Stimulated activated CD8-positive, alpha-beta memory T cell treated with anti-CD3 and anti-CD28 coated beads, Interleukin-2, amount 100 ng/mL, for 48 hours (primary cell): ENCODE measurements at regions not wholly inside any gene's neighbourhood (a gene's known extent, or its start where the extent isn't known, plus 50 kb on each side); places are given as distances from the start of the nearest gene placed in this dataset.

ENCODE experiments used
- DNase-seq, 2 donors: peaks; one replicate each; pipeline ENCODE4 v3.0.0-alpha.2; 2020; ENCODE audit warnings: low read depth in 2 of 2

- DNase-seq: no peak
Measured at GRCh38 chr6:170483413-170483812, 69.7 kb downstream of the PSMB1 start.

GRCh38 chr6:170480050-170480692 lies 72.9 kb downstream of the PSMB1 start:
- DNase-seq: no peak

GRCh38 chr6:170476360-170476759 lies 76.7 kb downstream of the PSMB1 start:
- DNase-seq: no peak

DNA sequence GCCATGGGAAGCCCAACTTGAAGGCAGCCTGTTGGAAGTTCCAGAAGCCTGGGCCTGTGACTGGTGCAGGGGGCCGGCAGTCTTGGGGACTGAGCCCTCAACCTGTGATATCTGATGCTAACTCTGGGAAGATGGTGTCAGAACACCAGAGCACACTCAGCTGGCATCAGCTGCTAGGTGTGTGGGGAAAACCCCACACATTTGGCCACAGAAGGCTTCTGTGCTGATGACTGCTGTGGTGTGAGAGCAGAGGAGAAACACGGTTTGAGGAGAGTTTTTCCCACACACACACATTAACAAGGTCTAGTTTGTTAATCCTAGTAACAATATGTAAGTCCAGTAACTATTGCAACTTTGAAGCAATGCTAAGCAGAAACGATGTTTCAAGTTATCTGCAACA lies 78.0 kb downstream of the PSMB1 start:
- DNase-seq: no peak

DNA sequence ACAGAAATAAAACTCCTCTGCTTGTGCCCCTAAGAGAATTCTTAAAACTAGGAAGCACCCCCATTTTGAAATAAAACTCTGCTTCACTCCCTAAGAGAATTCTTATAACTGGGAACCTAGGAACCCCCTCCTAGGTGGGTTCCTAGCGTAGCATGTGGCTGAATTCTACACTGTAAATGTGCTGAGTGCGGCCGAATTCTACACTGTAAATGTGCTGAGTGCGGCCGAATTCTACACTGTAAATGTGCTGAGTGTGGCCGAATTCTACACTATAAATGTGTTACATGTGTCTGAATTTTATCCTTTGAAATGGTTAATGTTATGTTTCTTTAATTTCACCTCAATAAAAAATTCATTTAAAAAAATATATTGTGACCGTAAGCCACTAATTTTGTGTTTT lies 79.3 kb downstream of the PSMB1 start:
- no peak for DNase-seq

GRCh38 chr6:170473301-170473717 lies 79.8 kb downstream of the PSMB1 start:
- no peak for DNase-seq

GRCh38 chr6:170471491-170471890 lies 81.6 kb downstream of the PSMB1 start:
- no peak for DNase-seq

DNA sequence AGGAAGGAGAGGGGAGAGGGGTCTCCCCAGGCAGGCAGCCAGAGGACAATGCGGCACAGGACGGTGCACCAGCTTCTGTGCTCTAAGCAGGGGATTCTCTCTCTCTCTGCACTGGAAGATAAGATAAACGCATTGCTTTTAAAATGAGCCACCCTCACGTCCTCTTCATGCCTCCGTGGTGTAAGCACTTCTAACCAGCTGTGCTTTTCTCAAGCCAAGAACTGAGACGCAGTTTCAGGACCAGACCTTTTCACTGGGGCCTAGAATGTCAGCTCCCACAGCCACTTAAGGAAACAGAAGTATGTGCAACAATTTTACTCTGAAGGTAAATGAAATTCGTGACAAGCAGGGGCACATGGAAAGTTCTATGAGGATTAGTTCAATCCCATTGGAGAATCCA lies 82.4 kb downstream of the PSMB1 start:
- DNase-seq: no peak

GRCh38 chr6:170464524-170464979 lies 88.6 kb downstream of the PSMB1 start:
- DNase-seq: peak in 1 of 2 donors; percentile 37

GRCh38 chr6:170464080-170464479 lies 89.0 kb downstream of the PSMB1 start:
- no peak for DNase-seq

GRCh38 chr6:170463101-170463721 lies 89.9 kb downstream of the PSMB1 start:
- no peak for DNase-seq

DNA sequence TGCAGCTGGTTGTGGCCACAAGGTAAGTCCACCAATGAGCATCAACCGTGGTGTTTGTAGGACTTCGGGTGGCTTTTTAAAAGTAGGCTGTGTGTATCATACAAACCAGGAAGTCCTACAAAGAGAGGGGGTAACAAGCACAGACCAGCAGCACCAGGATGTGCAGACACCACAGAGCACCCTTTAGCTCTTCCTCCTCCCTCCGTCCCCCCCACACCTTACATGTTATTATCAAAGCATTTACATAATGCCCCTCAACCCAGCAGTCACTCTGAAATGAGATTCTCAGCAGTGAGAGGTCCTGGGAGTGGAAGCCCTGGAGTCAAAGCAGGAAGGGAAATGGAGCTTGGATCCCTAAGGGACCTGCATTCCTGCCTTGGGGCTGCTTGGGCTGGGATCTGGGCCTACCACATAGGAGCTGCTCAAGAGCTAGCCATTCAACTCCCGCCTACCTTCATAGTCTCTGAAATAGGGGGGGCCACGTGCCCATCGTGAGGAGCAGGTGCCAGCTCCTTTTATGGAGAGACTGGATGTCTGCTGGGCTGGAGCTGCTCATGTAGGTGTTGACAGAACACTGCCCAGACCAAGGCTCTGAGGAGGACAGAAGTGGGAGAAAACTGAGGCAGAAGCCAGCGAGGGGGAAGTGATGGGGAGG lies 90.6 kb downstream of the PSMB1 start:
- DNase-seq: no peak

DNA sequence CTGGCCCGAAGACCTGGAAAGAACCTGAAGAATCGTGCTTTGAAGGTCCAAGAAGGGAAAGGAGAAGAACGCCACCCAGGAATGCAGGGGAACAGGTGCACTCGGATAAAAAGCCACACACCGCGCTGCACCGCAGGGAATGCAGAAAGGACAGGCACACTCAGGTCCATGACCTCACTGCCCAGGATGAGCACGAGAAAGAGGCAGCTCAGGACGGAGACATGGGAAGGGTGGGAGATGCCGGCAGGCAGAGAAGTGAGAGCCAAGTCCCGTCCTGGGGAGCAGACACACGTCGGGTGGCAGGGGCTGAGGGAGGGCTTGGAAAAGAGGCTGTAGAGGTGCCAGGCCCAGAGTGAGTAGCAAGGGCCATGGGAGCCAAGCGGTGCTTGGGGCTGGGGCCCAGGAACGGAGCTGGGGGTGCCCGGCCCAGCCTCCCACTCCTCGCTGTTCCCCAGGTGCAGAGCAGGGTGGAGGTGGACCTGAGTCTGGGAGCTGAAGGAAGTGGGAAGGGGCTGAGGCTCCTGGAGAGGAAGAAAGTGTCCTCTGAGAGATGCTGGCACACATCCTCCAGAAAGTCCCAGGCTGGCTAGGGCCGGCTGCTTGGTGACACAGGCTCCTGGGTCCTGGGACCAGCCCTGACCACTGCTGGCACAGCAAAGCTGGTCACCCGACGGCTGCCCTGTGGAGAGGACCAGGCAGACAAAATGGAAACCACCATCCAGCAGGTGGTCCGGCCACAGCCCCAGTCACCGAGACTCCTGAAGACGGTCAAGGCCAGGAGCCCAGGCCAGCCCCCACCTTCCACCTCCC lies 91.3 kb downstream of the PSMB1 start:
- DNase-seq: no peak

DNA sequence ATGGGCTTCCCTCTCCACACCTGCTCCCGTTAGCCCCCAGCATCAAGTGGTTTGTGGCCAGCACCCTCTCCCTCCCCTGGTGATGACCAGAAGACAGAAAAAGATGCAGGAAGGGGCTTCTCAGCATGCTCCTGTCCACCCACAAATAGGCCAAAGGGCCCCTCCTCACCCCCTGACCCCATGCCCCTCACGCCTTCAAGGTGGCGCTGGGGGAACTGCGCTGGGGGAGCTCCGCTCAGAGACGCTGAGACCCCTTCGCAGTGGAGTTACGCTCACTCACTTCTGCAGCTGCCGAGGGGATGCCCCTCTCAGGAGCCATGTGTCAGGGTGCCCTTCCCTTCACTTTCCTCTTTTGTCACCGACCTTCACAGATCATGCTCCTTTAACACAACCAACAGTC lies 92.0 kb downstream of the PSMB1 start:
- DNase-seq: no peak

GRCh38 chr6:170460641-170461040 lies 92.5 kb downstream of the PSMB1 start:
- no peak for DNase-seq

DNA sequence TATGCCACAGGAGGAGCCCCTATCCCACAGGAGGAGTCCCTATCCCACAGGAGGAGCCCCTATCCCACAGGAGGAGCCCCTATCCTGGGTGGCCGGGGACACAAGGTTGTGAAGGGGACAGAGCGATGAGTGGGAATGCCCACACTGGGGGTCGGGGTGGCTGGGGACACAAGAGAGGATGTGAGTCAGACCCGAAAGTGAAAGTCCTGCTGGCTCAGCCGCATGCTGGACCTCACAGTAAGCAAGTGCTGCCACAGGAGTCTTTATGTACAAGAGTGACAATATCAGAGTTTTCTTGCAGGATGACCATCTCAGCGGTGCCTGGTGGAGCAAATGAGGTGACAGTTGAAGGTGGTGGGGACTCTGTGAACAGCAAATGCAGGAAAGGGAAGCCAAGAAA lies 93.7 kb downstream of the PSMB1 start:
- peak in 1 of 2 donors; percentile 41 for DNase-seq

DNA sequence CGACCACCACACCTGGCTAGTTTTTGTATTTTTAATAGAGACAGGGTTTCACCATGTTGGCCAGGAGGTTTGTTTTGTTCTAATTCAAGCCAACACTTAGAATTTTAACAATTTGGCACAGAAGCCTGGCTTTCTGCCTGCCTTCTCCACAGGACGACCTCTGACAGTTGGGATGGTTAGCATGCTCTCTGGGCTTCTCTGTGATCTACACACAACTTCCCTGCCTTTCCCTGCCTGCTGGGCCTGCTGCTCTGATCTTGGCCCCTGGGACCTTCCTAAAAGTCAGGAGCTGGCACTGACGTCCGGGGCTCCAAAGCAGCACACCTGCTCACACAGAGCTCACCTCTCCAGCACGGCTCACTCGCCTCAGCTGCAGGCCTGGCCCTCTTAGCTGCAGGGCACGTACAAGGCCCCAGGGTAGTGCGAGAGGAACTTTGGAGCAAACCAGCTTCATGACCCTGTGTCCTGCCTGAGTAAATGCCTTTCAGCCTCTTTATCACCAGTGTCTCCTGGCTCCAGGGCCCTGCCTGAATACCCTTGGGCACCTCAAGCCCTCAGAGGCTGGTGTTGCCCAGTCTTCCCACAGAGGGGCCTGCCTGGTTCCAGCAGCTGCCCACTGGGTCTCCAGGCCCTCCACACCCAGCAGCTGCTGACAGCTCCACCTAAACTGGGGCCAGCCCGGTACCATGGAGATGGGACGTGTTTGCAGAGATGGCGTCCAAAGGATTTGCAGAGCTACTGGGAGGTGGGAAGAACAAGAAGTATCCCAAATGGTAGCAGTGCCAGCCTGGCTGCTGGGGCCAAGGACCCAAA lies 96.0 kb downstream of the PSMB1 start:
- no peak for DNase-seq
